ENCODE measurements at regions not wholly inside any gene's neighbourhood (a gene's known extent, or its start where the extent isn't known, plus 50 kb on each side); places are given as distances from the start of the nearest gene placed in this dataset.

GRCh38 chr6:22682979-22683378 is 113.6 kb downstream of the HDGFL1 start:
- Histone ChIP-seq H3K4me3 (ENCODE audit: low read depth, low read length) (no peak overlapping the region), H3K27ac (ENCODE audit: extremely low read depth, low read depth, low read length) (no peak overlapping the region), H3K36me3 (ENCODE audit: control insufficient read depth in 2 of 2, insufficient read depth in 1 of 2, low read length in 2 of 2) (no peaks in the 10 kb centered on the region), H3K9me3 (ENCODE audit: control insufficient read depth, insufficient read depth, low read depth, low read length) (no peaks in the 10 kb centered on the region), H3K4me1 (ENCODE audit: control insufficient read depth, insufficient read depth, low read length) (no peaks in the 10 kb centered on the region)
- ChIA-PET CTCF (no interaction called here), POLR2A (no interaction called here)
- TF ChIP-seq SALL2 (tag by site-specific recombination; IDR thresholded peaks at IDR 0.05; ENCODE audit: borderline replicate concordance) = no peak
- no peak for TF ChIP-seq ZNF658 (tag by site-specific recombination; IDR thresholded peaks at IDR 0.05)
- no peak for TF ChIP-seq ZNF19 (tag by site-specific recombination; IDR thresholded peaks at IDR 0.05; ENCODE audit: low read depth)

GRCh38 chr6:22690446-22690845 is 121.1 kb downstream of the HDGFL1 start:
- CTCF ChIA-PET = no interaction called here

GRCh38 chr6:22694092-22694724 is 124.8 kb downstream of the HDGFL1 start:
- no peaks in the 10 kb centered on the region for H3K9me3 ChIP-seq (ENCODE audit: control insufficient read depth, insufficient read depth, low read depth, low read length)
- no peaks in the 10 kb centered on the region for H3K36me3 ChIP-seq (ENCODE audit: control insufficient read depth in 2 of 2, insufficient read depth in 1 of 2, low read length in 2 of 2)
- no peaks in the 10 kb centered on the region for H3K4me1 ChIP-seq (ENCODE audit: control insufficient read depth, insufficient read depth, low read length)
- H3K27ac ChIP-seq (ENCODE audit: extremely low read depth, low read depth, low read length) = no peak overlapping the region
- no peak overlapping the region for H3K4me3 ChIP-seq (ENCODE audit: low read depth, low read length)
- ChIA-PET POLR2A (no interaction called here), CTCF (interaction anchor here (0.6 to 1.3 kb wide), 3 partner anchors 9 to 38 kb away, joined by 3 to 5 read pairs (median 4); no protein-coding TSS in a partner anchor)
- TF ChIP-seq ZNF701 (tag by site-specific recombination; IDR thresholded peaks at IDR 0.05) (no peak), ZFP69B (tag by site-specific recombination; IDR thresholded peaks at IDR 0.05) (no peak), ZNF837 (tag by site-specific recombination; IDR thresholded peaks at IDR 0.05) (no peak), ZNF629 (tag by site-specific recombination; IDR thresholded peaks at IDR 0.05) (no peak), KLF1 (tag by site-specific recombination; IDR thresholded peaks at IDR 0.05) (no peak), ZNF175 (tag by site-specific recombination; IDR thresholded peaks at IDR 0.05) (no peak), ZNF510 (tag by site-specific recombination; IDR thresholded peaks at IDR 0.05; ENCODE audit: insufficient replicate concordance) (no peak), YY2 (tag by site-specific recombination; IDR thresholded peaks at IDR 0.05) (no peak), SCRT2 (tag by site-specific recombination; IDR thresholded peaks at IDR 0.05) (no peak), ZFP41 (tag by site-specific recombination; IDR thresholded peaks at IDR 0.05; ENCODE audit: borderline replicate concordance) (no peak), OSR2 (tag by site-specific recombination; IDR thresholded peaks at IDR 0.05) (no peak), ZNF529 (tag by site-specific recombination; IDR thresholded peaks at IDR 0.05; ENCODE audit: insufficient replicate concordance) (no peak), ZNF544 (tag by site-specific recombination; IDR thresholded peaks at IDR 0.05) (no peak)
- TF ChIP-seq, protein P1, sequence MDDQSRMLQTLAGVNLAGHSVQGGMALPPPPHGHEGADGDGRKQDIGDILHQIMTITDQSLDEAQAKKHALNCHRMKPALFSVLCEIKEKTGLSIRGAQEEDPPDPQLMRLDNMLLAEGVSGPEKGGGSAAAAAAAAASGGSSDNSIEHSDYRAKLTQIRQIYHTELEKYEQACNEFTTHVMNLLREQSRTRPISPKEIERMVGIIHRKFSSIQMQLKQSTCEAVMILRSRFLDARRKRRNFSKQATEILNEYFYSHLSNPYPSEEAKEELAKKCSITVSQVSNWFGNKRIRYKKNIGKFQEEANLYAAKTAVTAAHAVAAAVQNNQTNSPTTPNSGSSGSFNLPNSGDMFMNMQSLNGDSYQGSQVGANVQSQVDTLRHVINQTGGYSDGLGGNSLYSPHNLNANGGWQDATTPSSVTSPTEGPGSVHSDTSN (CRISPR knock-in tag; IDR thresholded peaks at IDR 0.05) = no peak
- TF ChIP-seq, protein P2, sequence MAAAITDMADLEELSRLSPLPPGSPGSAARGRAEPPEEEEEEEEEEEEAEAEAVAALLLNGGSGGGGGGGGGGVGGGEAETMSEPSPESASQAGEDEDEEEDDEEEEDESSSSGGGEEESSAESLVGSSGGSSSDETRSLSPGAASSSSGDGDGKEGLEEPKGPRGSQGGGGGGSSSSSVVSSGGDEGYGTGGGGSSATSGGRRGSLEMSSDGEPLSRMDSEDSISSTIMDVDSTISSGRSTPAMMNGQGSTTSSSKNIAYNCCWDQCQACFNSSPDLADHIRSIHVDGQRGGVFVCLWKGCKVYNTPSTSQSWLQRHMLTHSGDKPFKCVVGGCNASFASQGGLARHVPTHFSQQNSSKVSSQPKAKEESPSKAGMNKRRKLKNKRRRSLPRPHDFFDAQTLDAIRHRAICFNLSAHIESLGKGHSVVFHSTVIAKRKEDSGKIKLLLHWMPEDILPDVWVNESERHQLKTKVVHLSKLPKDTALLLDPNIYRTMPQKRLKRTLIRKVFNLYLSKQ (tag by site-specific recombination; IDR thresholded peaks at IDR 0.05; ENCODE audit: borderline replicate concordance) = no peak
- TF ChIP-seq, protein P3, sequence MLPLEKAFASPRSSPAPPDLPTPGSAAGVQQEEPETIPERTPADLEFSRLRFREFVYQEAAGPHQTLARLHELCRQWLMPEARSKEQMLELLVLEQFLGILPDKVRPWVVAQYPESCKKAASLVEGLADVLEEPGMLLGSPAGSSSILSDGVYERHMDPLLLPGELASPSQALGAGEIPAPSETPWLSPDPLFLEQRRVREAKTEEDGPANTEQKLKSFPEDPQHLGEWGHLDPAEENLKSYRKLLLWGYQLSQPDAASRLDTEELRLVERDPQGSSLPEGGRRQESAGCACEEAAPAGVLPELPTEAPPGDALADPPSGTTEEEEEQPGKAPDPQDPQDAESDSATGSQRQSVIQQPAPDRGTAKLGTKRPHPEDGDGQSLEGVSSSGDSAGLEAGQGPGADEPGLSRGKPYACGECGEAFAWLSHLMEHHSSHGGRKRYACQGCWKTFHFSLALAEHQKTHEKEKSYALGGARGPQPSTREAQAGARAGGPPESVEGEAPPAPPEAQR (tag by site-specific recombination; IDR thresholded peaks at IDR 0.05) = no peak

More at GRCh38 chr6:22690446-22690845, 121.1 kb downstream of the HDGFL1 start:
- no peak overlapping the region for H3K4me3 ChIP-seq (ENCODE audit: low read depth, low read length)
- POLR2A ChIA-PET = no interaction called here
- no peaks in the 10 kb centered on the region for H3K9me3 ChIP-seq (ENCODE audit: control insufficient read depth, insufficient read depth, low read depth, low read length)
- H3K27ac ChIP-seq (ENCODE audit: extremely low read depth, low read depth, low read length) = no peak overlapping the region
- no peaks in the 10 kb centered on the region for H3K4me1 ChIP-seq (ENCODE audit: control insufficient read depth, insufficient read depth, low read length)
- TF ChIP-seq ZNF596 (tag by site-specific recombination; IDR thresholded peaks at IDR 0.05) (no peak), ZNF121 (tag by site-specific recombination; IDR thresholded peaks at IDR 0.05) (no peak), ZNF155 (tag by site-specific recombination; IDR thresholded peaks at IDR 0.05) (no peak), ZNF221 (tag by site-specific recombination; IDR thresholded peaks at IDR 0.05; ENCODE audit: borderline replicate concordance) (no peak), ZBTB48 (tag by site-specific recombination; IDR thresholded peaks at IDR 0.05) (no peak), ZNF302 (tag by site-specific recombination; IDR thresholded peaks at IDR 0.05; ENCODE audit: low read depth) (no peak), ZNF112 (tag by site-specific recombination; IDR thresholded peaks at IDR 0.05) (no peak), YY1 (tag by site-specific recombination; IDR thresholded peaks at IDR 0.05) (no peak), ZNF157 (tag by site-specific recombination; IDR thresholded peaks at IDR 0.05) (no peak)
- TF ChIP-seq, protein P4, sequence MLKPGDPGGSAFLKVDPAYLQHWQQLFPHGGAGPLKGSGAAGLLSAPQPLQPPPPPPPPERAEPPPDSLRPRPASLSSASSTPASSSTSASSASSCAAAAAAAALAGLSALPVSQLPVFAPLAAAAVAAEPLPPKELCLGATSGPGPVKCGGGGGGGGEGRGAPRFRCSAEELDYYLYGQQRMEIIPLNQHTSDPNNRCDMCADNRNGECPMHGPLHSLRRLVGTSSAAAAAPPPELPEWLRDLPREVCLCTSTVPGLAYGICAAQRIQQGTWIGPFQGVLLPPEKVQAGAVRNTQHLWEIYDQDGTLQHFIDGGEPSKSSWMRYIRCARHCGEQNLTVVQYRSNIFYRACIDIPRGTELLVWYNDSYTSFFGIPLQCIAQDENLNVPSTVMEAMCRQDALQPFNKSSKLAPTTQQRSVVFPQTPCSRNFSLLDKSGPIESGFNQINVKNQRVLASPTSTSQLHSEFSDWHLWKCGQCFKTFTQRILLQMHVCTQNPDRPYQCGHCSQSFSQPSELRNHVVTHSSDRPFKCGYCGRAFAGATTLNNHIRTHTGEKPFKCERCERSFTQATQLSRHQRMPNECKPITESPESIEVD (tag by site-specific recombination; IDR thresholded peaks at IDR 0.05) = no peak
- TF ChIP-seq, protein P5, sequence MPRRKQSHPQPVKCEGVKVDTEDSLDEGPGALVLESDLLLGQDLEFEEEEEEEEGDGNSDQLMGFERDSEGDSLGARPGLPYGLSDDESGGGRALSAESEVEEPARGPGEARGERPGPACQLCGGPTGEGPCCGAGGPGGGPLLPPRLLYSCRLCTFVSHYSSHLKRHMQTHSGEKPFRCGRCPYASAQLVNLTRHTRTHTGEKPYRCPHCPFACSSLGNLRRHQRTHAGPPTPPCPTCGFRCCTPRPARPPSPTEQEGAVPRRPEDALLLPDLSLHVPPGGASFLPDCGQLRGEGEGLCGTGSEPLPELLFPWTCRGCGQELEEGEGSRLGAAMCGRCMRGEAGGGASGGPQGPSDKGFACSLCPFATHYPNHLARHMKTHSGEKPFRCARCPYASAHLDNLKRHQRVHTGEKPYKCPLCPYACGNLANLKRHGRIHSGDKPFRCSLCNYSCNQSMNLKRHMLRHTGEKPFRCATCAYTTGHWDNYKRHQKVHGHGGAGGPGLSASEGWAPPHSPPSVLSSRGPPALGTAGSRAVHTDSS (tag by site-specific recombination; IDR thresholded peaks at IDR 0.05) = no peak
- no peaks in the 10 kb centered on the region for H3K36me3 ChIP-seq (ENCODE audit: control insufficient read depth in 2 of 2, insufficient read depth in 1 of 2, low read length in 2 of 2)
